ENCODE measurements at regions not wholly inside any gene's neighbourhood (a gene's known extent, or its start where the extent isn't known, plus 50 kb on each side); places are given as distances from the start of the nearest gene placed in this dataset.

- no peak for DNase-seq
Observed at GRCh38 chr1:83571536-83571935, 427.4 kb downstream of the TTLL7 start.

GRCh38 chr1:83561346-83561745 lies 437.6 kb downstream of the TTLL7 start:
- DNase-seq, result no peak

GRCh38 chr1:83559129-83559840 lies 439.6 kb downstream of the TTLL7 start:
- DNase-seq, result no peak

GRCh38 chr1:83555871-83556270 lies 443.1 kb downstream of the TTLL7 start:
- no peak for DNase-seq

GRCh38 chr1:83554174-83554573 lies 444.8 kb downstream of the TTLL7 start:
- DNase-seq, result no peak

- DNase-seq, result no peak
Observed at GRCh38 chr1:83552820-83553219, 446.1 kb downstream of the TTLL7 start.

GRCh38 chr1:83548311-83548710 lies 450.6 kb downstream of the TTLL7 start:
- no peak for DNase-seq

- no peak for DNase-seq
Observed at GRCh38 chr1:83547901-83548300, 451.0 kb downstream of the TTLL7 start.

- no peak for DNase-seq
Observed at GRCh38 chr1:83546874-83547273, 452.1 kb downstream of the TTLL7 start.

GRCh38 chr1:83545066-83545862 lies 453.7 kb downstream of the TTLL7 start:
- DNase-seq, result no peak

GRCh38 chr1:83543222-83543973 lies 455.5 kb downstream of the TTLL7 start:
- DNase-seq, result no peak

- DNase-seq, result no peak
Observed at GRCh38 chr1:83531521-83532309, 467.2 kb downstream of the TTLL7 start.

- no peak for DNase-seq
Observed at GRCh38 chr1:83530506-83530905, 468.4 kb downstream of the TTLL7 start.

- DNase-seq, result no peak
Observed at GRCh38 chr1:83527987-83528386, 470.9 kb downstream of the TTLL7 start.

GRCh38 chr1:83520797-83521196 lies 478.1 kb downstream of the TTLL7 start:
- DNase-seq, result no peak

GRCh38 chr1:83516369-83516768 lies 482.6 kb downstream of the TTLL7 start:
- DNase-seq, result no peak

- DNase-seq, result no peak
Observed at GRCh38 chr1:83515578-83516154, 483.3 kb downstream of the TTLL7 start.

GRCh38 chr1:83512373-83513193 lies 486.3 kb downstream of the TTLL7 start:
- DNase-seq, result no peak

- no peak for DNase-seq
Observed at GRCh38 chr1:83511146-83511726, 487.7 kb downstream of the TTLL7 start.

- DNase-seq, result no peak
Observed at GRCh38 chr1:83509301-83509781, 489.6 kb downstream of the TTLL7 start.
